LNCAP (cell line): ENCODE measurements at regions not wholly inside any gene's neighbourhood (a gene's known extent, or its start where the extent isn't known, plus 50 kb on each side); places are given as distances from the start of the nearest gene placed in this dataset.

Experiments
- TF ChIP-seq, protein P1 (sequence below): fragments of 450-650 bp; IDR thresholded peaks from 2 replicates; pipeline ENCODE4 v1.5.1; 2017; ENCODE audit warnings: mild to moderate bottlenecking

DNA sequence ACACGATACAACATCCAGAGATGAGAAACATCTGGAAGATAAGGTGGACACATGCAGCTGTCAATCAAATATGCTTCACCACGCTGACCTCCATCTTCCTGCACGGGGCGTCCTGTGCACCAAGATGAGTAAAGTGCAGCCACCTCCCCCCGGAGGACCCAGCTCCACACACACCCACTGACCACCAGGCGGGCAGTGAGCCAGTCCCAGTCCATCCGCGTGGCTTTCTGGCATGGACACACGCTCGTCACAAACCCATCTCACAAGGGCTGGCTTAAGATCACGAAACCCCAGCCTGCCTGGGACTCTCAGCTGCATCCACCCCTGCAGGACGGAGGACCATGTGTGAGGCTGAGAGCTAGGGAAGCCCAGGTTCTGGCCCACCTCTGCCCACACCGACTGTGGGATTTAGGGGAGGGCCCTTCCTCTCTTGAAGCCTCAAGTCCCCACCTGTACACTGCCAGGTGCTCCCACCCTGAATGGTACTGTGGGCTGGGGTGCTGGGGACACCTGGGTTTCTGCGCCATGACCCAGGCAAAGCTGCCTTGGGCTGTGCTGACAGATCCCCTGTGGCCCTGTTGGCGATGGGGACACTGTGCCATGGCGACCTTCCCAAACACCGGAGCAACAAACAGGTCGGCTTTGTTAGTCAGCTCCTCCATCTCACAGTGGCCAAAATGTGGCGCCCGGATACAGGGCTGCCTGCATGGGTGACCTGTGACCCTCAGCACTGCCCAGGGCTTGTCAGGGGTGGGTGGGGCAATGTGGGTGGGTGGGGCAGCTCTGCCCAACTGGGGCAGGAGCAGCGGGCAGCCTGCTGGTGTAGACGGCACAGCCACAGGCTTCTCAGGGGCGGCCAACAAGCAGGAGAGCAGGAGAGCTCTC is 629.0 kb downstream of the TBC1D22A start:
- TF ChIP-seq, protein P1, sequence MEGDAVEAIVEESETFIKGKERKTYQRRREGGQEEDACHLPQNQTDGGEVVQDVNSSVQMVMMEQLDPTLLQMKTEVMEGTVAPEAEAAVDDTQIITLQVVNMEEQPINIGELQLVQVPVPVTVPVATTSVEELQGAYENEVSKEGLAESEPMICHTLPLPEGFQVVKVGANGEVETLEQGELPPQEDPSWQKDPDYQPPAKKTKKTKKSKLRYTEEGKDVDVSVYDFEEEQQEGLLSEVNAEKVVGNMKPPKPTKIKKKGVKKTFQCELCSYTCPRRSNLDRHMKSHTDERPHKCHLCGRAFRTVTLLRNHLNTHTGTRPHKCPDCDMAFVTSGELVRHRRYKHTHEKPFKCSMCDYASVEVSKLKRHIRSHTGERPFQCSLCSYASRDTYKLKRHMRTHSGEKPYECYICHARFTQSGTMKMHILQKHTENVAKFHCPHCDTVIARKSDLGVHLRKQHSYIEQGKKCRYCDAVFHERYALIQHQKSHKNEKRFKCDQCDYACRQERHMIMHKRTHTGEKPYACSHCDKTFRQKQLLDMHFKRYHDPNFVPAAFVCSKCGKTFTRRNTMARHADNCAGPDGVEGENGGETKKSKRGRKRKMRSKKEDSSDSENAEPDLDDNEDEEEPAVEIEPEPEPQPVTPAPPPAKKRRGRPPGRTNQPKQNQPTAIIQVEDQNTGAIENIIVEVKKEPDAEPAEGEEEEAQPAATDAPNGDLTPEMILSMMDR: no peak

DNA sequence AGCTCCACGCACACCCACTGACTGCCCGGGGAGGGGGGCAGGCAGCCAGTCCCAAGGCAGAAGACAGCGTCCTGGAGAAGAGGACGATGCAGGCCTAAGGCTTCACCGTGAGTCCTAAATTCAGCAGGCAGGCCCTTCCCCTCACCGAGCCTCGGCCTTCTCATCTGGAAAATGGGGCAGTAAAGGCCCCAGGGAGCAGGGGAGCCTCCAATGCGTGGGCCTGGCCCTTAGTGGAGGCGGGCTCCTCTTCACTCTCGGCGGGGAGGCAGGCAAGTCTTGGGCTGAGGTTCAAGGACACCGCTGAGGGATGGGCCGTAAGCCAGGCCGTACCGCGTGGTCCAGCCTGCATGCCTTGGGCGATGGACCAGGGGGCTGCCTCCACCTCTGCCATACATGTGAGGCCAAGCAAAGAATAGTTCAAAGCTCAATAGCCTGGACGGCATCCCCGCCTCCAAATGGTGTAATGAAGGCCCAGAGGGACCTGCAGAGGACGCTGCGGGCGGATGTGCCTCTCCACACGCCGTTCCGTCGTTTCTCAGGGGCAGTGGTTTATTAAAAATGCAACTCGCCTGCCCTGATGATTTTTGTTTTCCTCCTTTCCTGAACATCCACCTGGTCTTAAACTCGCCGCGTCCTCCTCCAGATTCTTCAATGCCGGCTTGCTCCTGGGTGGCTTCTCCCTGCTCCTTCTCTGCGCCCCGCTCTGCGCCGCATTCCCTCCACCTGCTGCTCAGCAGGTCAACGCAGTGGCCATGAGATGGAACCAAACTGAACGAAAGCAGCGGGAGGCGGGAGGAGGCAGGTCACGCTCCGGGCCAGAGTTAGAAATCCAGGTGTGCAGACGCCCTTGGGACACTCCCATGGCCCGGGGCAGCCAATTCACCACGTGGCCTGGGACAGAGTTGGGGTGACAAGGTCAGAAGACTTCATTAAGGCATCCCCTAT is 627.8 kb downstream of the TBC1D22A start:
- TF ChIP-seq, protein P1: no peak

- TF ChIP-seq, protein P1: no peak
Observed at GRCh38 chr22:47389201-47389600, 626.8 kb downstream of the TBC1D22A start.

DNA sequence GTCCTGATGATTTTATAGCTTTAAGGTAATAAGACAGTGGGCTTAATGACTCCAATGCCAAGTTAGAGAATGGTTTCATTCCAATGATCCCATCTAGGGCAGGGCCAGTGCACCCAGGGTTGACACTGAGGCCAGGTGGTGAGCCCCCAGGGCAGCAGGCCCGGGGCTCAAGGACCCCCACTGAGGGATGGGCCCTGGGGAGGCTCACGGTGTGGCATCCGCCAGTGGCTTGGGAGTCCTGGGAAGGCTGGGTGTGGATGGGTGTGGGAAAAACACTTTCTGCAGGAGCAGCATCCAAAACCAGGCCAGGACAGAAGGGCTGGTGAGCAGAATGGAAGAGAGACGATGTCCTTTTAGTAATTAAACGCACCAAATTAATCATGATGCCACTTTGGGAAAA is 626.3 kb downstream of the TBC1D22A start:
- TF ChIP-seq, protein P1: no peak

DNA sequence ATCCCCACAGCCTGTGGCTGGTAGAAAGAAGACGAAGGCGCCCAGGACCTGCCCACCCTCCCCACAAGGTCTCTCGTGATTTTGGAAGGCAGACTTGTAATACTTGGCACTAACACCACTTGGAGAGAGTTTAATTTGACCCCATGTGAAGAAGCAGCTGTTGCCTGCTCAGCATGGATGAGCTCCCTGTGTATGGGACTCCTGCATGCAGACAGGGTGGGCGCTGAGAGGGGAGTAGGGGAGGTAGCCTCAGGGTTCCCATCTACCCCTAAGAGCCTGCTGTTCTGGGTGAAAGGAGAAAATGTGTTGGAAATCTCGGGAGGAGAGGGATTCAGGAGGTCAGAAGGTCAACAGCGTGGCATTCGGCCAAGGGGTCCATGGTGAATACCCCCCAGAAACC is 625.9 kb downstream of the TBC1D22A start:
- TF ChIP-seq, protein P1: no peak

GRCh38 chr22:47386812-47387510 is 624.5 kb downstream of the TBC1D22A start:
- TF ChIP-seq, protein P1: no peak

- TF ChIP-seq, protein P1: no peak
Observed at GRCh38 chr22:47384977-47385376, 622.5 kb downstream of the TBC1D22A start.
